HCT116 (cell line): ENCODE measurements at regions not wholly inside any gene's neighbourhood (a gene's known extent, or its start where the extent isn't known, plus 50 kb on each side); places are given as distances from the start of the nearest gene placed in this dataset.
"Not testable (repeated sequence)": the region's sequence is repeated elsewhere in the genome, so short reads cannot be mapped to it uniquely, and the experiment has no call there.

Source experiments
- ATAC-seq: fragments of 200-7000 bp; cut with Tn5 transposase; 2 replicates; pipeline ENCODE4 v1.9.1; 2020; ENCODE audit warnings: mild to moderate bottlenecking, moderate library complexity
- BruUV-seq: library from RNA; stranded (reverse); fragments of 400-500 nt; replicated peaks from 2 replicates; lab custom pipeline; 2021; lab: Mats Ljungman, UMichigan
- CTCF ChIA-PET: fragments of 300-600 bp; sonication (Branson Sonifier 250); formaldehyde crosslinking; loops from one replicate; lab custom pipeline; 2021; ENCODE audit warnings: antibody characterized with exemption; lab: Charles Lee
- POLR2A ChIA-PET: fragments of 300-600, 350-600 bp; sonication (Branson Sonifier 250); formaldehyde crosslinking; loops from one replicate; lab custom pipeline; 2021; ENCODE audit warnings: antibody characterized with exemption; lab: Charles Lee
- RAD21 ChIA-PET, 2 experiments: fragments of 300-600 bp; sonication (Branson Sonifier 250); formaldehyde crosslinking; loops; one replicate each; lab custom pipeline; 2023; ENCODE audit warnings: low total read pairs in 2 of 2; ENCODE audit not compliant: uncharacterized antibody in 2 of 2, unreplicated experiment in 2 of 2, low non-redundant PET in 1 of 2; lab: Charles Lee
- DNase-seq: peaks from one replicate; pipeline ENCODE4 v3.0.0-alpha.2; 2010; ENCODE audit warnings: low read depth, low spot score
- H2AFZ ChIP-seq: fragments of 200-600 bp; shearing (Covaris generic), sonication (generic); 2 replicates; pipeline ENCODE4 v1.6.1; 2017; ENCODE audit warnings: low read depth, mixed run types, mixed read lengths, antibody characterized with exemption, low read length; ENCODE audit not compliant: poor library complexity, severe bottlenecking
- H3K27ac ChIP-seq: 2 replicates; pipeline ENCODE4 v1.5.1; 2012; ENCODE audit warnings: low read depth, low read length
- H3K27me3 ChIP-seq: fragments of 200-600 bp; sonication (generic); 2 replicates; pipeline ENCODE4 v1.6.1; 2016; ENCODE audit warnings: mixed run types, low read length, mixed read lengths; ENCODE audit not compliant: insufficient read depth
- H3K36me3 ChIP-seq, 2 experiments: fragments of 200-500 bp in 1 of 2; fragments of 200-600 bp in 1 of 2; sonication (Bioruptor generic) in 1 of 2; sonication (generic) in 1 of 2; 2 replicates each; pipeline versions ENCODE4 v1.5.1 to v1.6.1; 2014 to 2016; ENCODE audit warnings: low read length in 2 of 2, inconsistent platforms in 1 of 2, mixed read lengths in 1 of 2, mixed run types in 1 of 2; ENCODE audit not compliant: insufficient read depth in 2 of 2, control insufficient read depth in 1 of 2
- H3K4me1 ChIP-seq, 2 experiments: fragments of 200-600 bp in 1 of 2; sonication (generic) in 1 of 2; 2 replicates each; pipeline versions ENCODE4 v1.5.1 to v1.6.1; 2012 to 2017; ENCODE audit warnings: low read length in 2 of 2, inconsistent platforms in 1 of 2, mild to moderate bottlenecking in 1 of 2, mixed read lengths in 1 of 2, mixed run types in 1 of 2, moderate library complexity in 1 of 2; ENCODE audit not compliant: insufficient read depth in 2 of 2, control insufficient read depth in 1 of 2
- H3K4me2 ChIP-seq: fragments of 200-600 bp; sonication (generic); 2 replicates; pipeline ENCODE4 v1.6.1; 2017; ENCODE audit warnings: mixed run types, low read length, mixed read lengths
- H3K4me3 ChIP-seq, 2 experiments: fragments of 200-600 bp in 1 of 2; sonication (generic) in 1 of 2; replicated peaks in 1 of 2; 2 replicates each; pipeline ENCODE4 v1.5.1; 2011 to 2016; ENCODE audit warnings: low read length in 2 of 2, control low read depth in 1 of 2, low read depth in 1 of 2, mild to moderate bottlenecking in 1 of 2, mixed read lengths in 1 of 2, mixed run types in 1 of 2
- H3K79me2 ChIP-seq: fragments of 200-600 bp; sonication (generic); 2 replicates; pipeline ENCODE4 v1.6.1; 2017; ENCODE audit warnings: mild to moderate bottlenecking, mixed run types, low read length, moderate library complexity, mixed read lengths; ENCODE audit not compliant: insufficient read depth
- H3K9ac ChIP-seq: fragments of 200-600 bp; sonication (generic); 2 replicates; pipeline ENCODE4 v1.6.1; 2016; ENCODE audit warnings: low read length, mixed read lengths
- H3K9me2 ChIP-seq: fragments of 200-600 bp; sonication (generic), shearing (Covaris generic); 2 replicates; pipeline ENCODE4 v1.6.1; 2017; ENCODE audit warnings: mixed run types, mild to moderate bottlenecking, moderate library complexity; ENCODE audit not compliant: insufficient read depth
- H3K9me3 ChIP-seq, 2 experiments: fragments of 200-500 bp in 1 of 2; fragments of 200-600 bp in 1 of 2; sonication (Bioruptor generic) in 1 of 2; sonication (generic) in 1 of 2; 2 replicates each; pipeline ENCODE4 v1.6.1; 2014 to 2017; ENCODE audit warnings: low read length in 2 of 2, mixed read lengths in 2 of 2, inconsistent platforms in 1 of 2, low read depth in 1 of 2, mild to moderate bottlenecking in 1 of 2, mixed run types in 1 of 2, moderate library complexity in 1 of 2; ENCODE audit not compliant: control insufficient read depth in 1 of 2, insufficient read depth in 1 of 2
- H4K20me1 ChIP-seq: fragments of 200-600 bp; sonication (generic), shearing (Covaris generic); 2 replicates; pipeline ENCODE4 v1.6.1; 2017; ENCODE audit warnings: mixed run types, mild to moderate bottlenecking, moderate library complexity; ENCODE audit not compliant: insufficient read depth
- CBX3 ChIP-seq: IDR thresholded peaks from 2 replicates; pipeline ENCODE4 v1.6.1; 2012; ENCODE audit warnings: low read depth
- CEBPB ChIP-seq: IDR thresholded peaks from 2 replicates; pipeline ENCODE4 v1.6.1; 2012; ENCODE audit warnings: low read depth
- EZH2phosphoT487 ChIP-seq: fragments of 200-600 bp; IDR thresholded peaks from 2 replicates; pipeline ENCODE4 v1.6.1; 2018; ENCODE audit warnings: antibody characterized with exemption, borderline replicate concordance
- FOSL1 ChIP-seq: IDR thresholded peaks from 2 replicates; pipeline ENCODE4 v1.6.1; 2012; ENCODE audit warnings: low read depth
- POLR2A ChIP-seq: IDR thresholded peaks from 2 replicates; pipeline ENCODE4 v1.7.0; 2011; ENCODE audit warnings: borderline replicate concordance; ENCODE audit not compliant: insufficient read depth, insufficient read length; ENCODE audit errors: extremely low read depth
- RAD21 ChIP-seq: IDR thresholded peaks from 2 replicates; pipeline ENCODE4 v1.6.1; 2012; ENCODE audit warnings: low read depth, mild to moderate bottlenecking
- SIN3A ChIP-seq: IDR thresholded peaks from 2 replicates; pipeline ENCODE4 v1.6.1; 2012; ENCODE audit warnings: low read depth
- SP1 ChIP-seq: IDR thresholded peaks from 2 replicates; pipeline ENCODE4 v1.6.1; 2012; ENCODE audit warnings: low read depth
- SRF ChIP-seq: IDR thresholded peaks from 2 replicates; pipeline ENCODE4 v1.6.1; 2012; ENCODE audit warnings: low read depth
- YY1 ChIP-seq: IDR thresholded peaks from 2 replicates; pipeline ENCODE4 v1.6.1; 2011; ENCODE audit warnings: low read length, low read depth, moderate library complexity, mild to moderate bottlenecking; ENCODE audit not compliant: insufficient replicate concordance; ENCODE audit errors: extremely low read depth
- ZFX ChIP-seq: fragments of 450-650 bp; IDR thresholded peaks from 2 replicates; pipeline ENCODE4 v1.6.1; 2017
- ZNF274 ChIP-seq: fragments of 200-500 bp; sonication (Bioruptor generic); IDR thresholded peaks from 2 replicates; pipeline ENCODE4 v1.6.1; 2014; ENCODE audit warnings: mild to moderate bottlenecking, low read depth, low read length, inconsistent platforms
- intact Hi-C: fragments of 100-400 bp; cut with micrococcal nuclease; formaldehyde crosslinking; loops from 2 replicates; pipeline ENCODE4 v1.10.0; 2022
- TF ChIP-seq, protein P1 (sequence below): IDR thresholded peaks from 2 replicates; pipeline ENCODE4 v1.6.1; 2011; ENCODE audit warnings: mild to moderate bottlenecking, low read length, moderate library complexity; ENCODE audit not compliant: insufficient replicate concordance; ENCODE audit errors: extremely low read depth
- TF ChIP-seq, protein P2 (sequence below), 3 experiments: fragments of 200-600 bp in 1 of 3; sonication (generic) in 1 of 3; IDR thresholded peaks in 2 of 3; conservative IDR thresholded peaks in 1 of 3; 2 replicates each; pipeline ENCODE4 v1.5.1; 2012 to 2017; ENCODE audit warnings: low read depth in 2 of 3, low read length in 2 of 3, antibody characterized with exemption in 1 of 3, borderline replicate concordance in 1 of 3, control low read depth in 1 of 3, mild to moderate bottlenecking in 1 of 3, mixed read lengths in 1 of 3, mixed run types in 1 of 3, moderate library complexity in 1 of 3; ENCODE audit not compliant: insufficient read depth in 1 of 3
- TF ChIP-seq, protein P3 (sequence below): IDR thresholded peaks from 2 replicates; pipeline ENCODE4 v1.6.1; 2012
- TF ChIP-seq, protein P4 (sequence below): IDR thresholded peaks from 2 replicates; pipeline ENCODE4 v1.6.1; 2012

DNA sequence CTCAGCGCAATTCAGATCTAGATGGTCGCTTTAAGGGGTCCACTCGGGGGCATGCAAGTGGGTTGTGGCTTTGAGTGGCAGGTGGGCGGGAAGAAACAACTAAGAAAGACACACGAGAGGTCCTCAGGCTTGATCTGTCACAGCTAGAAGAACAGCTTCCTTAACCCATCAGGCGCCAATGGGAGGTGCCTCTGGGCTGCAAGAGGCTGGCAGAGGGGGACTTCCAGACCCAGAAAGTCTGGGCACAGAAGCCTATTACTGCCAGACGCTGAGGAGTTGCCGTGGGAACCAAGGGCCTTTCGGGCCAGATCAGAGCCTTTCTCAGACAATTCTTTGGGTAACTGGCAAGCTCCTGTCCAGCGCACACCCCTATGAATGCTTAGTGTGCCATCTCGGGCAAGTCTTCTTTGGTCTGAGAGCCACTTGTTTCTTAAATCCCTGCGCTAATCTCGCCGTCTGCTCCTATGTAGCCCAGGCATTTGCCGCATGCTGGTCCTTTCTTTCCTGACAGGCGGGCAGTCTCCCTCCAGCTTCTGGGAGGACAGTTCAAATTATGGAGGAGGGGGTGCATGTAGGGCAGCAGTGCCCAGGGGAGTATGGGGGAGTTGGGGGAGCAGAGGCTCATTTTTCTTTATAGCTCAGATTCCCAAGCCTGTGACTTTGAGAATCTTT, 300.9 kb upstream of the ZNF337 start:
- H3K9me2 ChIP-seq, H3K27me3 ChIP-seq, H3K9ac ChIP-seq, H2AFZ ChIP-seq, DNase-seq, H3K4me2 ChIP-seq, H3K9me3 ChIP-seq, intact Hi-C loops, H3K27ac ChIP-seq, CTCF ChIA-PET, BruUV-seq, H3K79me2 ChIP-seq, H4K20me1 ChIP-seq, H3K4me3 ChIP-seq, H3K4me1 ChIP-seq, POLR2A ChIA-PET, H3K36me3 ChIP-seq, RAD21 ChIA-PET, ATAC-seq: not testable (repeated sequence)

DNA sequence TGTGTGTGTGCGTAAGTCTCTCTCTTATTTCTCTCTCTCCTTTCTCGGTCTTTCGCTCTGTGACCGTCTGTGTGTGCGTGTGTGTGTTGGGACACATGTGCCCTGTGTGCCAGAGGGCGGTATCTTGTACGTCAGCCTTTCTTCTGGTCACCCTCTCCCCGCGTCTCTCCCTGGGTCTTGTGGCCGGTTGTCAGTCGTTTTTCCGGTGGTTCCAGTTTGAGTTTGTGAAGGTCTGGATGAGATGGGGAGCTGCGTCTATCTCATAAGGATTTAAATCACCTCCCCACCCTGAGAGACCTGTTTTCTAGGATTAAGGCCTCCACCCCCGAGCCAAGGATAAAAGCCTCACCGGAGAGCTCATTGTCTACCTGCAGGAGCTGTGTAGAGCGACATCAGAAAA, 295.5 kb upstream of the ZNF337 start:
- Histone ChIP-seq H3K79me2 (no peaks in the 10 kb centered on the region), H3K27ac (no peak overlapping the region), H3K9me3 (no peaks in the 10 kb centered on the region), H3K36me3 (no peaks in the 10 kb centered on the region), H3K9ac (no peak overlapping the region), H3K27me3 (no peaks in the 10 kb centered on the region), H2AFZ (no peak overlapping the region), H3K4me1 (no peaks in the 10 kb centered on the region), H3K4me3 (no peak overlapping the region), H3K9me2 (no peaks in the 10 kb centered on the region), H4K20me1 (no peaks in the 10 kb centered on the region), H3K4me2 (no peak overlapping the region)
- CTCF ChIA-PET, result no interaction called here
- POLR2A ChIA-PET, result no interaction called here
- intact Hi-C loops, result no loop called here
- no TSS peak for BruUV-seq
- no peak for DNase-seq
- no peak for ATAC-seq
- RAD21 ChIA-PET, result no interaction called here
- no peak for TF ChIP-seq ZNF274
- TF ChIP-seq, protein P1, sequence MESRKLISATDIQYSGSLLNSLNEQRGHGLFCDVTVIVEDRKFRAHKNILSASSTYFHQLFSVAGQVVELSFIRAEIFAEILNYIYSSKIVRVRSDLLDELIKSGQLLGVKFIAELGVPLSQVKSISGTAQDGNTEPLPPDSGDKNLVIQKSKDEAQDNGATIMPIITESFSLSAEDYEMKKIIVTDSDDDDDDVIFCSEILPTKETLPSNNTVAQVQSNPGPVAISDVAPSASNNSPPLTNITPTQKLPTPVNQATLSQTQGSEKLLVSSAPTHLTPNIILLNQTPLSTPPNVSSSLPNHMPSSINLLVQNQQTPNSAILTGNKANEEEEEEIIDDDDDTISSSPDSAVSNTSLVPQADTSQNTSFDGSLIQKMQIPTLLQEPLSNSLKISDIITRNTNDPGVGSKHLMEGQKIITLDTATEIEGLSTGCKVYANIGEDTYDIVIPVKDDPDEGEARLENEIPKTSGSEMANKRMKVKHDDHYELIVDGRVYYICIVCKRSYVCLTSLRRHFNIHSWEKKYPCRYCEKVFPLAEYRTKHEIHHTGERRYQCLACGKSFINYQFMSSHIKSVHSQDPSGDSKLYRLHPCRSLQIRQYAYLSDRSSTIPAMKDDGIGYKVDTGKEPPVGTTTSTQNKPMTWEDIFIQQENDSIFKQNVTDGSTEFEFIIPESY, result no peak
- TF ChIP-seq RAD21, result no peak
- no peak for TF ChIP-seq YY1
- no peak for TF ChIP-seq FOSL1
- TF ChIP-seq CEBPB, result no peak
- TF ChIP-seq, protein P2, sequence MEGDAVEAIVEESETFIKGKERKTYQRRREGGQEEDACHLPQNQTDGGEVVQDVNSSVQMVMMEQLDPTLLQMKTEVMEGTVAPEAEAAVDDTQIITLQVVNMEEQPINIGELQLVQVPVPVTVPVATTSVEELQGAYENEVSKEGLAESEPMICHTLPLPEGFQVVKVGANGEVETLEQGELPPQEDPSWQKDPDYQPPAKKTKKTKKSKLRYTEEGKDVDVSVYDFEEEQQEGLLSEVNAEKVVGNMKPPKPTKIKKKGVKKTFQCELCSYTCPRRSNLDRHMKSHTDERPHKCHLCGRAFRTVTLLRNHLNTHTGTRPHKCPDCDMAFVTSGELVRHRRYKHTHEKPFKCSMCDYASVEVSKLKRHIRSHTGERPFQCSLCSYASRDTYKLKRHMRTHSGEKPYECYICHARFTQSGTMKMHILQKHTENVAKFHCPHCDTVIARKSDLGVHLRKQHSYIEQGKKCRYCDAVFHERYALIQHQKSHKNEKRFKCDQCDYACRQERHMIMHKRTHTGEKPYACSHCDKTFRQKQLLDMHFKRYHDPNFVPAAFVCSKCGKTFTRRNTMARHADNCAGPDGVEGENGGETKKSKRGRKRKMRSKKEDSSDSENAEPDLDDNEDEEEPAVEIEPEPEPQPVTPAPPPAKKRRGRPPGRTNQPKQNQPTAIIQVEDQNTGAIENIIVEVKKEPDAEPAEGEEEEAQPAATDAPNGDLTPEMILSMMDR (IDR thresholded peaks at IDR 0.05 in 2 of 3, conservative IDR thresholded peaks at IDR 0.05 in 1 of 3; ENCODE audit: borderline replicate concordance in 1 of 3, insufficient read depth in 1 of 3, low read depth in 2 of 3, low read length in 2 of 3), result no peak
- TF ChIP-seq SRF, result no peak
- no peak for TF ChIP-seq ZFX
- TF ChIP-seq EZH2phosphoT487, result no peak
- no peak for TF ChIP-seq CBX3
- TF ChIP-seq, protein P3, sequence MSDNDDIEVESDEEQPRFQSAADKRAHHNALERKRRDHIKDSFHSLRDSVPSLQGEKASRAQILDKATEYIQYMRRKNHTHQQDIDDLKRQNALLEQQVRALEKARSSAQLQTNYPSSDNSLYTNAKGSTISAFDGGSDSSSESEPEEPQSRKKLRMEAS, result no peak
- TF ChIP-seq SP1, result no peak
- TF ChIP-seq SIN3A, result no peak
- TF ChIP-seq POLR2A, result no peak
- TF ChIP-seq, protein P4, sequence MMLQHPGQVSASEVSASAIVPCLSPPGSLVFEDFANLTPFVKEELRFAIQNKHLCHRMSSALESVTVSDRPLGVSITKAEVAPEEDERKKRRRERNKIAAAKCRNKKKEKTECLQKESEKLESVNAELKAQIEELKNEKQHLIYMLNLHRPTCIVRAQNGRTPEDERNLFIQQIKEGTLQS, result no peak
